ENCODE measurements at regions not wholly inside any gene's neighbourhood (a gene's known extent, or its start where the extent isn't known, plus 50 kb on each side); places are given as distances from the start of the nearest gene placed in this dataset.

- 67% methylated on average over 1 of the region's 4 CpGs for WGBS (ENCODE audit: insufficient coverage)
Measured at GRCh38 chr7:13692548-13692947, 296.9 kb downstream of the ETV1 start.

GRCh38 chr7:13702251-13702650, 287.2 kb downstream of the ETV1 start:
- DNase-seq (ENCODE audit: low read depth in 4 of 6, low spot score in 6 of 6) = no peak
- H3K27ac ChIP-seq (ENCODE audit: low read depth, low read length) = no peak overlapping the region
- no peaks in the 10 kb centered on the region for H3K36me3 ChIP-seq (ENCODE audit: control insufficient read depth, insufficient read depth, low read length)
- no peak overlapping the region for H3K4me3 ChIP-seq (ENCODE audit: low read depth, low read length)
- H3K4me1 ChIP-seq (ENCODE audit: control insufficient read depth, insufficient read depth, low read length) = no peaks in the 10 kb centered on the region
- WGBS (ENCODE audit: insufficient coverage) = no CpG with 5 or more reads among the region's 2 CpGs
- no peaks in the 10 kb centered on the region for H3K27me3 ChIP-seq (ENCODE audit: control insufficient read depth, insufficient read depth, low read length)
- no peaks in the 10 kb centered on the region for H3K9me3 ChIP-seq (ENCODE audit: control insufficient read depth, insufficient read depth, low read length)

More at GRCh38 chr7:13692548-13692947, 296.9 kb downstream of the ETV1 start:
- no peaks in the 10 kb centered on the region for H3K9me3 ChIP-seq (ENCODE audit: control insufficient read depth, insufficient read depth, low read length)
- no peaks in the 10 kb centered on the region for H3K4me1 ChIP-seq (ENCODE audit: control insufficient read depth, insufficient read depth, low read length)
- DNase-seq (ENCODE audit: low read depth in 4 of 6, low spot score in 6 of 6) = no peak
- no peaks in the 10 kb centered on the region for H3K27me3 ChIP-seq (ENCODE audit: control insufficient read depth, insufficient read depth, low read length)
- H3K27ac ChIP-seq (ENCODE audit: low read depth, low read length) = no peak overlapping the region
- H3K4me3 ChIP-seq (ENCODE audit: low read depth, low read length) = no peak overlapping the region
- no peaks in the 10 kb centered on the region for H3K36me3 ChIP-seq (ENCODE audit: control insufficient read depth, insufficient read depth, low read length)

DNA sequence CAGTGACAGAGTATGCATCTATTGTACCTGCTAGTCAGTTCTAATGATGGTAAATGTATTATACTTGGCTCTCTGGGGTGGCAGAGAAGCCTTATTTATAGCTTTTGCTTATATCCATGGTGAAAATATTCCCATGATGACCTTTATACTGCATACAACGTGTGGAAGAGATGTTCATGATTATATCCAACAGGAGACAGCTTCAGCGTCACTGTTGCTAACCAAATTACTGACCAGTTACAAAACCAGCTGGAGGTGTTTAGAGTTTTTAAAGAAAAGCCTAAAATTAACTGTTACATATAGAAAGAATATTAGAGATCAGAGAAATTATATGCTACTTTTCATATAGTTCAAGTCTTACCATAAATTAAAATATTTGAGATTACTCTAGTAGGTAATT, 280.8 kb downstream of the ETV1 start:
- no peaks in the 10 kb centered on the region for H3K4me1 ChIP-seq (ENCODE audit: control insufficient read depth, insufficient read depth, low read length)
- no peak for DNase-seq (ENCODE audit: low read depth in 4 of 6, low spot score in 6 of 6)
- H3K27me3 ChIP-seq (ENCODE audit: control insufficient read depth, insufficient read depth, low read length) = no peaks in the 10 kb centered on the region
- WGBS (ENCODE audit: insufficient coverage) = no CpG with 5 or more reads among the region's 2 CpGs
- no peak overlapping the region for H3K27ac ChIP-seq (ENCODE audit: low read depth, low read length)
- H3K4me3 ChIP-seq (ENCODE audit: low read depth, low read length) = no peak overlapping the region
- no peaks in the 10 kb centered on the region for H3K36me3 ChIP-seq (ENCODE audit: control insufficient read depth, insufficient read depth, low read length)
- no peaks in the 10 kb centered on the region for H3K9me3 ChIP-seq (ENCODE audit: control insufficient read depth, insufficient read depth, low read length)

DNA sequence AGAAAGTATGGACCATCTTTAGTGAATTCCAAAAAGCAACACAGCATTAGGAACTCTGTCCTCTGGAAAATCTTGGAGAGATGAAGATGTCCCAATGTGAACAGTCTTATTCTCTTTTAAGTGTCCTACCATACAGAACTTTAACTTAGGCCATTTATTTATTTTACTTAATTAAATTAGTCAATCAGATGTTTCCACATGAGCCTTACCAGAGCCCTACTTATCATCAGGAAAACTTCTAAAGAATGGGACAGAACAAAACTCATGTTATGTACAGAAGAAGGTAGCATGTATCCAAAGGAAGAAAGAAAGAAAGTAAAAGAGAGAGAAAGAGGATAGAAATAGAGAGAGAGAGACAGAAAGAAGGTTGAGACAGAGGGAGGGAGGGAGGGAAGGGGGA, 276.4 kb downstream of the ETV1 start:
- DNase-seq (ENCODE audit: low read depth in 4 of 6, low spot score in 6 of 6) = no peak
- H3K4me1 ChIP-seq (ENCODE audit: control insufficient read depth, insufficient read depth, low read length) = no peaks in the 10 kb centered on the region
- H3K36me3 ChIP-seq (ENCODE audit: control insufficient read depth, insufficient read depth, low read length) = no peaks in the 10 kb centered on the region
- H3K9me3 ChIP-seq (ENCODE audit: control insufficient read depth, insufficient read depth, low read length) = no peaks in the 10 kb centered on the region
- no peaks in the 10 kb centered on the region for H3K27me3 ChIP-seq (ENCODE audit: control insufficient read depth, insufficient read depth, low read length)
- no peak overlapping the region for H3K4me3 ChIP-seq (ENCODE audit: low read depth, low read length)
- H3K27ac ChIP-seq (ENCODE audit: low read depth, low read length) = no peak overlapping the region

- no peaks in the 10 kb centered on the region for H3K36me3 ChIP-seq (ENCODE audit: control insufficient read depth, insufficient read depth, low read length)
- no CpG with 5 or more reads among the region's 1 CpG for WGBS (ENCODE audit: insufficient coverage)
- H3K4me3 ChIP-seq (ENCODE audit: low read depth, low read length) = no peak overlapping the region
- no peaks in the 10 kb centered on the region for H3K9me3 ChIP-seq (ENCODE audit: control insufficient read depth, insufficient read depth, low read length)
- H3K27ac ChIP-seq (ENCODE audit: low read depth, low read length) = no peak overlapping the region
- no peaks in the 10 kb centered on the region for H3K4me1 ChIP-seq (ENCODE audit: control insufficient read depth, insufficient read depth, low read length)
- H3K27me3 ChIP-seq (ENCODE audit: control insufficient read depth, insufficient read depth, low read length) = no peaks in the 10 kb centered on the region
- no peak for DNase-seq (ENCODE audit: low read depth in 4 of 6, low spot score in 6 of 6)
Measured at GRCh38 chr7:13715534-13715933, 273.9 kb downstream of the ETV1 start.

DNA sequence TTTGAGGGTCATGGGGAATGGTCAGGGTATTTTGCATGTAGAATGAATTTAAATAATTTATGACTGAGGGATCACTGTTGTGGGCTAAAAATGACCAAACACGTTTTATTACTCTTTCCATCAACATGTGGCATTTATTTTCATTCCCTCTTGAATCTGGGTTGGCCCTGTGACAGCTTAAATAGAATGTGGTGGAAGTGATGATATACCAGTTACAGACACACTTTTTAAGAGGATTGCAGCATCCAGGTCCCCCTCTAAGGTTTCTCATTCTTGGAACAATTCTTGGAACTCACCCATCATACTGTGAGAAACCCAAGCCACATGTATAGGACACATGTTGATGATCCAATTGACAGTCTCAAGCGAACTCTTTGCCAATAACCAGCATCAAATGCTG, 272.4 kb downstream of the ETV1 start:
- no peak for DNase-seq (ENCODE audit: low read depth in 4 of 6, low spot score in 6 of 6)
- WGBS (ENCODE audit: insufficient coverage) = 71% methylated on average over 1 of the region's 2 CpGs
- no peaks in the 10 kb centered on the region for H3K36me3 ChIP-seq (ENCODE audit: control insufficient read depth, insufficient read depth, low read length)
- no peak overlapping the region for H3K27ac ChIP-seq (ENCODE audit: low read depth, low read length)
- no peaks in the 10 kb centered on the region for H3K27me3 ChIP-seq (ENCODE audit: control insufficient read depth, insufficient read depth, low read length)
- H3K4me3 ChIP-seq (ENCODE audit: low read depth, low read length) = no peak overlapping the region
- no peaks in the 10 kb centered on the region for H3K4me1 ChIP-seq (ENCODE audit: control insufficient read depth, insufficient read depth, low read length)
- no peaks in the 10 kb centered on the region for H3K9me3 ChIP-seq (ENCODE audit: control insufficient read depth, insufficient read depth, low read length)

- WGBS (ENCODE audit: insufficient coverage) = 77% methylated on average over 4 of the region's 8 CpGs
- no peaks in the 10 kb centered on the region for H3K27me3 ChIP-seq (ENCODE audit: control insufficient read depth, insufficient read depth, low read length)
Measured at GRCh38 chr7:13724191-13724976, 265.1 kb downstream of the ETV1 start.

DNA sequence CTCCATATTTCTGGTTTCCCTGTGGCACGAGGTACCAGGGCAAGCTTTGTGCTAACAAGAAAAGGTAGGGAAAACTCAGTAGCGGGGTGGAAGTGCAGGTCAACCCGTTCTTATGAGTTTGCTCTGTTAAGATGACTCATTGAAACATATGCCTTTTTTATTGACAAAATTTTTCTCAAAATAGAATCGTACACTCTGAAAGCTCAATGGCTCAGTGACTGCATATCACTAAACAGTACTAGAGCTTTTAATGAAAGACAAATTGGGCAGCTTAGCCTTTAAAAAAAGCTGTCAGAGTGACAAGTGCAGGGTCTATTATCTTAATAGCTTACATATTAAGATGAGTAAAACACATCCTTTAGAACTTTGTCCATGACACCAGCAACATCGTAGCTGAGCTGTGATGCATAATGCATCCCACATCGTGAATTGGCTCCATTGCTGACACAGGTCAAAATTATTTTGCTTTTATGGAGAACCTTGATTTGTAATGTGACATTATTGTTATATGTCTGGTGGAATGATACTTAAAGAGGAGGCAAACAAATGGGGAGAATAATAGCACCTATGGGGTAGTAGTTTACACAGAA, 264.4 kb downstream of the ETV1 start:
- no peaks in the 10 kb centered on the region for H3K27me3 ChIP-seq (ENCODE audit: control insufficient read depth, insufficient read depth, low read length)
- H3K9me3 ChIP-seq (ENCODE audit: control insufficient read depth, insufficient read depth, low read length) = no peaks in the 10 kb centered on the region
- no peaks in the 10 kb centered on the region for H3K4me1 ChIP-seq (ENCODE audit: control insufficient read depth, insufficient read depth, low read length)
- no peak for DNase-seq (ENCODE audit: low read depth in 4 of 6, low spot score in 6 of 6)
- H3K27ac ChIP-seq (ENCODE audit: low read depth, low read length) = no peak overlapping the region
- 64% methylated on average over 3 of the region's 6 CpGs for WGBS (ENCODE audit: insufficient coverage)
- H3K4me3 ChIP-seq (ENCODE audit: low read depth, low read length) = no peak overlapping the region
- H3K36me3 ChIP-seq (ENCODE audit: control insufficient read depth, insufficient read depth, low read length) = no peaks in the 10 kb centered on the region

More at GRCh38 chr7:13724191-13724976, 265.1 kb downstream of the ETV1 start:
- Histone ChIP-seq H3K4me3 (ENCODE audit: low read depth, low read length) (no peak overlapping the region), H3K4me1 (ENCODE audit: control insufficient read depth, insufficient read depth, low read length) (no peaks in the 10 kb centered on the region), H3K9me3 (ENCODE audit: control insufficient read depth, insufficient read depth, low read length) (no peaks in the 10 kb centered on the region), H3K27ac (ENCODE audit: low read depth, low read length) (no peak overlapping the region), H3K36me3 (ENCODE audit: control insufficient read depth, insufficient read depth, low read length) (no peaks in the 10 kb centered on the region)
- peak in 2 of 6 donors; percentile 32 to 82 for DNase-seq (ENCODE audit: low read depth in 4 of 6, low spot score in 6 of 6)

DNA sequence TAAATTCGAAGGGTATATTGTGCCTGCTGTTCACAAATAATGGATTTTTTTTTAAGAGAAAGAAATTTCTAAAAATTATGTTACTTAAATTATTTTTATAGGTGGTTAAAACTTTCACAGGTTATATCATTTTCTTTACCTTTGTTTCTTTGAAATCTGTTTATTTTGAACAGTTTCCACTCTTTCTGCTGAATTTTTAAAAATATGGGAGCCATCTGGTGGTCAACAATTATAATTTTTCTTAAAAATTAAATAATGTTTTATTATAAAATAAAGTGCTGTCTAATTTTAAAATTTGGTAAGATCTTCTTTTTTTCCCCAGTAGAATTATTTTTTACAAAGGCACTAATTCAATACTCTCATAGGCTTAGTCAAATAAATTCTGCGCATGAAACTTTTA, 263.9 kb downstream of the ETV1 start:
- no CpG with 5 or more reads among the region's 2 CpGs for WGBS (ENCODE audit: insufficient coverage)

DNA sequence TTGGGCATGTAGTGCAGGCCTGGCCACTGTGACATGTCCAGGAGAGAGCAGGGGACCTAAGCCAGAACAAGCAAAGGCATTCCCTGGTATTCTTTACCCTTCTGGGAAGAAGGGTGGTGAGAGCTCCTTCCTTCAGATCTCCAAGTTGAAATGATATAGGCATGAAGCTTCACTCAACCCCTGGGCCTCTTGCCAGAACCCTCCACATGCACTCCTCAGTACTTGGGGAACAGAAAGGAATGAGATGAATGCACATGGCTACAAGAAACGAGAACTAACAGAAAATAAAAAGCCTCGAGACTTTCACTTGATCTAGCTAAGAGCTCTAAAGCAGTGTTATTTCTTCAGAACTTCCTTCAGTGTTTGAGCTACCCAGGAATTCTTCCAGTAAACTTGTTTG, 262.2 kb downstream of the ETV1 start:
- DNase-seq (ENCODE audit: low read depth in 4 of 6, low spot score in 6 of 6) = no peak
- Histone ChIP-seq H3K36me3 (ENCODE audit: control insufficient read depth, insufficient read depth, low read length) (no peaks in the 10 kb centered on the region), H3K4me3 (ENCODE audit: low read depth, low read length) (no peak overlapping the region), H3K27ac (ENCODE audit: low read depth, low read length) (no peak overlapping the region), H3K27me3 (ENCODE audit: control insufficient read depth, insufficient read depth, low read length) (no peaks in the 10 kb centered on the region), H3K4me1 (ENCODE audit: control insufficient read depth, insufficient read depth, low read length) (no peaks in the 10 kb centered on the region), H3K9me3 (ENCODE audit: control insufficient read depth, insufficient read depth, low read length) (no peaks in the 10 kb centered on the region)
- WGBS (ENCODE audit: insufficient coverage) = 100% methylated on average over 2 of the region's 2 CpGs

More for the DNA sequence above, 263.9 kb downstream of the ETV1 start:
- no peaks in the 10 kb centered on the region for H3K27me3 ChIP-seq (ENCODE audit: control insufficient read depth, insufficient read depth, low read length)
- H3K36me3 ChIP-seq (ENCODE audit: control insufficient read depth, insufficient read depth, low read length) = no peaks in the 10 kb centered on the region
- DNase-seq (ENCODE audit: low read depth in 4 of 6, low spot score in 6 of 6) = peak in 1 of 6 donors; percentile 20
- no peaks in the 10 kb centered on the region for H3K9me3 ChIP-seq (ENCODE audit: control insufficient read depth, insufficient read depth, low read length)
- no peak overlapping the region for H3K4me3 ChIP-seq (ENCODE audit: low read depth, low read length)
- no peak overlapping the region for H3K27ac ChIP-seq (ENCODE audit: low read depth, low read length)
- H3K4me1 ChIP-seq (ENCODE audit: control insufficient read depth, insufficient read depth, low read length) = no peaks in the 10 kb centered on the region
